GM23248 (cell line): ENCODE measurements at regions not wholly inside any gene's neighbourhood (a gene's known extent, or its start where the extent isn't known, plus 50 kb on each side); places are given as distances from the start of the nearest gene placed in this dataset.

Source experiments
- EZH2 ChIP-seq: fragments of 200-600 bp; sonication (generic); IDR thresholded peaks from 2 replicates; pipeline ENCODE4 v1.6.1; 2018; ENCODE audit warnings: antibody characterized with exemption, mild to moderate bottlenecking; ENCODE audit not compliant: insufficient read depth, poor library complexity, severe bottlenecking
- EZH2phosphoT487 ChIP-seq: fragments of 200-600 bp; sonication (generic); IDR thresholded peaks from 2 replicates; pipeline ENCODE4 v1.6.1; 2018; ENCODE audit warnings: antibody characterized with exemption, moderate library complexity, mild to moderate bottlenecking, low read depth; ENCODE audit not compliant: insufficient read depth

GRCh38 chr13:24036115-24036514, 124.4 kb upstream of the SPATA13 start:
- TF ChIP-seq EZH2, result no peak
- no peak for TF ChIP-seq EZH2phosphoT487
